ENCODE measurements at regions not wholly inside any gene's neighbourhood (a gene's known extent, or its start where the extent isn't known, plus 50 kb on each side); places are given as distances from the start of the nearest gene placed in this dataset.
"Not testable (repeated sequence)": the region's sequence is repeated elsewhere in the genome, so short reads cannot be mapped to it uniquely, and the experiment has no call there.

GRCh38 chr18:45342166-45342565 lies 273.1 kb upstream of the SLC14A2 start:
- CTCF ChIA-PET: no interaction called here
- no peak overlapping the region for H3K4me3 ChIP-seq (ENCODE audit: low read depth, low read length)
- no peak for DNase-seq (ENCODE audit: low read depth, low spot score)
- POLR2A ChIA-PET: no interaction called here
- no peak for TF ChIP-seq CTCF (IDR thresholded peaks at IDR 0.05; ENCODE audit: insufficient read depth, low read length, missing control alignments)

GRCh38 chr18:45342653-45343052 lies 272.6 kb upstream of the SLC14A2 start:
- ChIA-PET POLR2A (no interaction called here), CTCF (interaction anchor here (1.4 kb wide), 1 partner anchor 14 kb away, joined by 3 read pairs; no protein-coding TSS in a partner anchor)
- no peak overlapping the region for H3K4me3 ChIP-seq (ENCODE audit: low read depth, low read length)
- DNase-seq (ENCODE audit: low read depth, low spot score): no peak
- no peak for TF ChIP-seq CTCF (IDR thresholded peaks at IDR 0.05; ENCODE audit: insufficient read depth, low read length, missing control alignments)

GRCh38 chr18:45343365-45343764 lies 271.9 kb upstream of the SLC14A2 start:
- ChIA-PET POLR2A (no interaction called here), CTCF (interaction anchor here (1.4 kb wide), 1 partner anchor 13 kb away, joined by 3 read pairs; no protein-coding TSS in a partner anchor)
- no peak for TF ChIP-seq CTCF (IDR thresholded peaks at IDR 0.05; ENCODE audit: insufficient read depth, low read length, missing control alignments)
- no peak overlapping the region for H3K4me3 ChIP-seq (ENCODE audit: low read depth, low read length)
- no peak for DNase-seq (ENCODE audit: low read depth, low spot score)

- H3K4me3 ChIP-seq (ENCODE audit: low read depth, low read length); DNase-seq (ENCODE audit: low read depth, low spot score); POLR2A ChIA-PET; CTCF ChIA-PET: not testable (repeated sequence)
Measured at GRCh38 chr18:45344680-45345079, 270.6 kb upstream of the SLC14A2 start.

- DNase-seq (ENCODE audit: low read depth, low spot score): no peak
- no peak overlapping the region for H3K4me3 ChIP-seq (ENCODE audit: low read depth, low read length)
- ChIA-PET POLR2A (no interaction called here), CTCF (no interaction called here)
- TF ChIP-seq CTCF (IDR thresholded peaks at IDR 0.05; ENCODE audit: insufficient read depth, low read length, missing control alignments): no peak
Measured at GRCh38 chr18:45349019-45349418, 266.3 kb upstream of the SLC14A2 start.

GRCh38 chr18:45349467-45349866 lies 265.8 kb upstream of the SLC14A2 start:
- CTCF ChIA-PET: no interaction called here
- POLR2A ChIA-PET: no interaction called here
- H3K4me3 ChIP-seq (ENCODE audit: low read depth, low read length): no peak overlapping the region
- TF ChIP-seq CTCF (IDR thresholded peaks at IDR 0.05; ENCODE audit: insufficient read depth, low read length, missing control alignments): no peak
- DNase-seq (ENCODE audit: low read depth, low spot score): no peak

- POLR2A ChIA-PET: no interaction called here
- no peak for DNase-seq (ENCODE audit: low read depth, low spot score)
- TF ChIP-seq CTCF (IDR thresholded peaks at IDR 0.05; ENCODE audit: insufficient read depth, low read length, missing control alignments): no peak
- no peak overlapping the region for H3K4me3 ChIP-seq (ENCODE audit: low read depth, low read length)
- CTCF ChIA-PET: no interaction called here
Measured at GRCh38 chr18:45350404-45351156, 264.7 kb upstream of the SLC14A2 start.

Measured in AG04449 (cell line).